SH-SY5Y (cell line): ENCODE measurements at regions not wholly inside any gene's neighbourhood (a gene's known extent, or its start where the extent isn't known, plus 50 kb on each side); places are given as distances from the start of the nearest gene placed in this dataset.

ENCODE experiments used
- GATA2 ChIP-seq: IDR thresholded peaks from 2 replicates; pipeline ENCODE4 v1.6.1; 2011; ENCODE audit warnings: mild to moderate bottlenecking, low read depth, low read length
- GATA3 ChIP-seq: IDR thresholded peaks from 2 replicates; pipeline ENCODE4 v1.6.1; 2011; ENCODE audit warnings: low read depth, mild to moderate bottlenecking, low read length, moderate library complexity

DNA sequence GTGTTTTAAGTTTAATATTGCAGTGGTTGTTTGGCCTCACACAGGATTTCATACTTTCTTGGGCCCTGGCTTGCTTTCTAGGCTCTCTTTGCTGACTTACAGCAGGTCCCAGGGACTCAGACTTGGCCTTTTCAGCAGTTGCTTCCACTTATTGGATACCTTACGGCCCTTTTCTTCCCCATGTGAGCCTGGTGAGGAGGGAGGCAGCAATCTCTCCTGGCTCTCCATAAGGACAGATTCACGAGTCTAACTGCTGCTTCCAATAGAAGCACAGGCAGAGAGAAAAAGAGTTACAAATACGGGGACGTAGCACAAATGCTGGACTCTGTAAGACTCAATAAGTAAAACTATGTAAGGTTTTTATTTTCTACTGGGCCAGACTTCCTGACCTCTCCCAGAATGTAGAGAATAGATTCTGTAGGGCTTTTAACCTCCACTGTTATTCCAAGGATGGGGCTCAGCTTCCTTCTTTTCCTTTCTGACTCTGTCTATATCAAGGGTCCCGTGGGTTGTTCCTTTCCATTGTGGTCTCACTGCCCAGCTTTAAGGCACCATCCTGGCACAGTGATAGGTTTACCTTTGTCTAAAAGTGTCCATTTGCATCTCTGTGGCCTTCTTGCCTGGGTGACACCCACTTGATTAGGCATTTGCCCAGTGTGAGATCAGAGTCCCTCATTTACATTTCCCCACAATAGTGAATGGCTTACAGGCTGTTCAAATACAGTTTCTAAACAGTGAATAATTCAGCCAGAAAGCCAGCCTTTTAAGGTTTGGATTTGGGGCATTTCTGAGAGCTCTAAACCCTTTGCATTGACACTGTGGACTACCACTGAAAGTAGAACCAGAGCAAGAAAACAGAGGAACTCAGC lies 92.8 kb downstream of the RASSF10 start:
- TF ChIP-seq GATA3 (no peak), GATA2 (no peak)
